ENCODE measurements at regions not wholly inside any gene's neighbourhood (a gene's known extent, or its start where the extent isn't known, plus 50 kb on each side); places are given as distances from the start of the nearest gene placed in this dataset.
"Not testable (repeated sequence)": the region's sequence is repeated elsewhere in the genome, so short reads cannot be mapped to it uniquely, and the experiment has no call there.

DNA sequence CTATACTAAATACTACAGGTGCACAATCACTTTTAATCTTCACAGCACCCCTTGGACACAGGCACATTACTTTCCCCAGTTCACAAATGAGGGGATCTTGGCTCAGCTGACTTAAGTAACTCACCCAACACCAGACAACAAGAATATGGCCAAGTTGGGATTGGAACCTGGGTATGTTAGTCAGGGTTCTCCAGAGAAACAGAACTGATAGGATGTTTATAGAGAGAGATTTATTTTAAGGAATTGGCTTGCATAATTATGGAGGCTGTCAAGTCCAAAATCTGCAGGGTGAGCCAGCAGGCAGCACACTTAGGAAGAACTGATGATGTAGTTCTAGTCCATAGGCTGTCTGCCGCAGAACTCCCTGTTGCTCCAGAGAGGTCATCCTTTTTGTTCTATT is 312.9 kb downstream of the MAN2A1 start:
- Histone ChIP-seq H3K4me3 (no peak overlapping the region), H3K27ac (no peak overlapping the region), H3K36me3 (replicated peaks in 1 of 2) (no peaks in the 10 kb centered on the region), H3K4me1 (replicated peaks in 1 of 2) (no peaks in the 10 kb centered on the region), H3K9me3 (replicated peaks in 1 of 3) (no peaks in the 10 kb centered on the region), H3K27me3 (no peaks in the 10 kb centered on the region)
- TF ChIP-seq POLR2A (IDR thresholded peaks at IDR 0.05) = no peak
- TF ChIP-seq, protein P1, sequence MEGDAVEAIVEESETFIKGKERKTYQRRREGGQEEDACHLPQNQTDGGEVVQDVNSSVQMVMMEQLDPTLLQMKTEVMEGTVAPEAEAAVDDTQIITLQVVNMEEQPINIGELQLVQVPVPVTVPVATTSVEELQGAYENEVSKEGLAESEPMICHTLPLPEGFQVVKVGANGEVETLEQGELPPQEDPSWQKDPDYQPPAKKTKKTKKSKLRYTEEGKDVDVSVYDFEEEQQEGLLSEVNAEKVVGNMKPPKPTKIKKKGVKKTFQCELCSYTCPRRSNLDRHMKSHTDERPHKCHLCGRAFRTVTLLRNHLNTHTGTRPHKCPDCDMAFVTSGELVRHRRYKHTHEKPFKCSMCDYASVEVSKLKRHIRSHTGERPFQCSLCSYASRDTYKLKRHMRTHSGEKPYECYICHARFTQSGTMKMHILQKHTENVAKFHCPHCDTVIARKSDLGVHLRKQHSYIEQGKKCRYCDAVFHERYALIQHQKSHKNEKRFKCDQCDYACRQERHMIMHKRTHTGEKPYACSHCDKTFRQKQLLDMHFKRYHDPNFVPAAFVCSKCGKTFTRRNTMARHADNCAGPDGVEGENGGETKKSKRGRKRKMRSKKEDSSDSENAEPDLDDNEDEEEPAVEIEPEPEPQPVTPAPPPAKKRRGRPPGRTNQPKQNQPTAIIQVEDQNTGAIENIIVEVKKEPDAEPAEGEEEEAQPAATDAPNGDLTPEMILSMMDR (IDR thresholded peaks at IDR 0.05) = no peak
- intact Hi-C loops (cut with DNase I) = no loop called here
- DNase-seq = no peak
- 82 to 100% (median 98%) methylated on average over 1 of the region's 1 CpG for WGBS, 4 donors

DNA sequence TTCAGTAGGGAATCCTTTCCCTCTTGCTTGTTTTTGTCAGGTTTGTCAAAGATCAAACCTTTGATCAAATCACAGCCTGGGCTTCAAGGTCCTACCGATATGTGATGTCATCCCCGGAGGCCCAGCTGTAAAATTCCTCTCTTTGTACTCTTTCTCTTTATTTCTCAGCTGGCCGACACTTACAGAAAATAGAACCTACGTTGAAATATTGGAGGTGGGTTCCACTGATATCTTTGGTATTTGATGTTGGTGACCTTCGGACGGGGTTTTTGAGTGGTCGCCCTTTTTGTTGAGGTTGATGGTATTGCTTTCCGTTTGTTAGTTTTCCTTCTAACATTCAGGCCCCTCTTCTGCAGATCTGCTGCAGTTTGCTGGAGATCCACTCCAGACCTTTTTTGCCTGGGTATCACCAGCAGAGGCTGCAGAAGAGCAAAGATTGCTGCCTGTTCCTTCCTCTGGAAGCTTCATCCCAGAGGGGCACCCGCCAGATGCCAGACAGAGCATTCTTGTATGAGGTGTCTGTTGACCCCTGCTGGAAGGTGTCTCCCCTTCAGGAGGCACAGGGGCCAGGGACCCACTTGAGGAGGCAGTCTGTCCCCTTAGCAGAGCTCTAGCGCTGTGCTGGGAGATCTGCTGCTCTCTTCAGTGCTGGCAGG is 316.3 kb downstream of the MAN2A1 start:
- H3K27me3 ChIP-seq; H3K4me1 ChIP-seq (replicated peaks in 1 of 2); H3K9me3 ChIP-seq (replicated peaks in 1 of 3); intact Hi-C loops (cut with DNase I); H3K36me3 ChIP-seq (replicated peaks in 1 of 2); DNase-seq; H3K4me3 ChIP-seq: not testable (repeated sequence)
- H3K27ac ChIP-seq = peak overlapping the region in 1 of 5 donors; percentile 12
- 62 to 71% (median 66%) methylated on average over 9 to 10 of the region's 10 CpGs for WGBS, 4 donors

DNA sequence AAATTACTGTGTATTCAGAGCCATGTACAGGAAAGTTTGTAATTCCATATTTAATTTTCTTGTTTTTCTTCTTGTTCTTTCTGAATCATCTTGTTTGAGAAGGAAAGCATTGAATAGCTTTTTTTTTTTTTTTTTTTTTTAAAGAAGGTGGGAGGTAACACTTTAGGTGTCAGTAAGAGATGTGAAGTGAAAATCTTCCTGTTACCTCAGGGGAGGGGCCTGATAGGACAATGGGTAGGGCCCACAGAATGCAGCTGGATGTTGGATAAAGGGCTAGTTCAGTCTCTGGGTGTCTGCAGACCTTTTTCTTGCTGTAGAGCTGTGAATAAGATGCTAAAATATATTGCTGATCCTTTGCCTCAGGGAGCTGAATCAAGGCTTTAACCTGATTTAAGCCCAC is 317.4 kb downstream of the MAN2A1 start:
- Histone ChIP-seq H3K9me3 (replicated peaks in 1 of 3) (no peaks in the 10 kb centered on the region), H3K4me3 (no peak overlapping the region), H3K27me3 (no peaks in the 10 kb centered on the region), H3K4me1 (replicated peaks in 1 of 2) (no peaks in the 10 kb centered on the region), H3K36me3 (replicated peaks in 1 of 2) (no peaks in the 10 kb centered on the region), H3K27ac (no peak overlapping the region)
- intact Hi-C loops (cut with DNase I) = no loop called here
- no peak for DNase-seq
- no peak for TF ChIP-seq POLR2A (IDR thresholded peaks at IDR 0.05)
- TF ChIP-seq, protein P1 (IDR thresholded peaks at IDR 0.05) = no peak

DNA sequence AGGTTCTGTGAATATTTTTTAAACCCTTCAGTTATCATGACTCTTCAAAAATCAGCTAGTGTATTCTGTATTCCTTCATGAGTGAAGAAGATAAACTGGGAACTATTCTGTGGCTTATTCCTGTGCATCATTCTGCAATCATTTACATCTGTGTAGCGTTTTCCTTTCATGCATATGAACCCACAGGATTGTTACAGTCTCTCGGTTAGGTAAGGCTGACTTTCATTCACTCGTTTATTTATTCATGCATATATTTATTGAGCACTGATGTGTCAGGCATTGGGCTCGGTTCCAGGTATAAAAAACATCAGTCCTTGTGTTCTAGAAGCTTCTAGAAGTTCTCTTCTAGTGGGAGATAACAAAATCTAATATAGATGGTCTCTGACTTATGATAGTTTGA is 318.4 kb downstream of the MAN2A1 start:
- Histone ChIP-seq H3K4me1 (replicated peaks in 1 of 2) (no peaks in the 10 kb centered on the region), H3K36me3 (replicated peaks in 1 of 2) (no peaks in the 10 kb centered on the region), H3K4me3 (no peak overlapping the region), H3K27ac (no peak overlapping the region), H3K27me3 (no peaks in the 10 kb centered on the region), H3K9me3 (replicated peaks in 1 of 3) (no peaks in the 10 kb centered on the region)
- DNase-seq = no peak
- intact Hi-C loops (cut with DNase I) = no loop called here
- 80 to 85% (median 83%) methylated on average over 4 of the region's 4 CpGs for WGBS, 4 donors
- TF ChIP-seq, protein P1 (IDR thresholded peaks at IDR 0.05) = no peak
- no peak for TF ChIP-seq POLR2A (IDR thresholded peaks at IDR 0.05)

DNA sequence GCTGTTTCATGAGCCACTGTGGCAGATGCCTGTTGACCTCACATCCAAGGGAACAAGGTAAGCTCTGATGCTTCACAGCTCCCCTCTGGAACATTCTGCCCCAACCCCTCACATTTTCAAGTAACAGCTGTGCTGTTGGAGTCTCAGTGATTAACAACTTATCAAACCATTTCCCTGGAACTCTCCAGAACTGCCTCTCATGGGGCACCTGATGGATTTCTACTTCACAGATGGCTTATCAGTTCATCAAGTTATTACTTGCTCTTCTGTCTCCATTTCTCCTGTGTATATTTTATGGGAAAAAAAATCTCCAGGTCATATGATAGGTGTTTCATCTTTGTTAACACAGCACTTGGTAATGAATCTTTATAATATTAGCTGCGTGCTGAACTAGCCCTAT is 322.4 kb downstream of the MAN2A1 start:
- intact Hi-C loops (cut with DNase I) = no loop called here
- no peak for TF ChIP-seq POLR2A (IDR thresholded peaks at IDR 0.05)
- TF ChIP-seq, protein P1 (IDR thresholded peaks at IDR 0.05) = no peak
- Histone ChIP-seq H3K4me3 (no peak overlapping the region), H3K27ac (no peak overlapping the region), H3K36me3 (replicated peaks in 1 of 2) (no peaks in the 10 kb centered on the region), H3K27me3 (no peaks in the 10 kb centered on the region), H3K9me3 (replicated peaks in 1 of 3) (no peaks in the 10 kb centered on the region), H3K4me1 (replicated peaks in 1 of 2) (no peaks in the 10 kb centered on the region)
- DNase-seq = no peak
- WGBS, 4 donors = 76 to 100% (median 86%) methylated on average over 1 of the region's 1 CpG

Data from adrenal gland (tissue), 9 donors.